ENCODE measurements at regions not wholly inside any gene's neighbourhood (a gene's known extent, or its start where the extent isn't known, plus 50 kb on each side); places are given as distances from the start of the nearest gene placed in this dataset.

DNA sequence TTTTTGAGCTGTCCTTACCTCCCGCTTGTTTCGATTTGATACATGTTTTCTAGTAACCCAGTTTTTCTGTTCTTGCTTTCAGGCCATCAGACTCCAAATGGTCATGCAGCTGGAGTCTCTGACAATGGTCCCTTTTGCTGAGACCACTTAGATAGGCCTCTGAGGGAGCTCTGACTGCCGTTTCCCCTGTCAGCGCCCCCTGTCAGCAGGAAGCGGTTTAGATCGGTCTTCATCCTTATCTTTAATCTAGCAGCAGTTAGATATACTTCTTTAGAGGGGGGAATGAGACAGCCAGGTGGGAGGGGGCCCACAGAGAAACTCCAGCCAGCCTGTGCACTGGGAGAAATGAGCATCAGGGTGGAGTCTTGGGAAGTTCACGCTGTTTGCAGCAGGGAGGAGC, 457.9 kb downstream of the GPAT3 start:
- no peak for TF ChIP-seq CTCF (IDR thresholded peaks at IDR 0.05)
- no peak for TF ChIP-seq POLR2A (IDR thresholded peaks at IDR 0.05)

Measured in tibial nerve (tissue), 3 donors.